WTC11 (cell line): ENCODE measurements at regions not wholly inside any gene's neighbourhood (a gene's known extent, or its start where the extent isn't known, plus 50 kb on each side); places are given as distances from the start of the nearest gene placed in this dataset.

Experiments
- ATAC-seq: fragments of 200-7000 bp; cut with Tn5 transposase; 2 replicates; pipeline ENCODE4 v1.10.0; 2021; ENCODE audit warnings: mild to moderate bottlenecking, moderate library complexity
- CTCF ChIA-PET: fragments of 300-600 bp; sonication (Branson Sonifier 250); formaldehyde crosslinking; loops from one replicate; lab custom pipeline; 2021; ENCODE audit warnings: antibody characterized with exemption; lab: Charles Lee
- POLR2A ChIA-PET: fragments of 350-600 bp; sonication (Branson Sonifier 250); formaldehyde crosslinking; loops from one replicate; lab custom pipeline; 2021; ENCODE audit warnings: antibody characterized with exemption; lab: Charles Lee
- DNase-seq: peaks from one replicate; pipeline ENCODE4 v3.0.0; 2021; ENCODE audit warnings: low spot score
- H3K27ac Mint-ChIP-seq: 2 replicates; pipeline ENCODE4 v1.8.0; 2021; ENCODE audit warnings: mixed read lengths
- H3K27me3 Mint-ChIP-seq: 2 replicates; pipeline ENCODE4 v1.8.0; 2021; ENCODE audit warnings: low read depth, mild to moderate bottlenecking, moderate library complexity, mixed read lengths
- H3K36me3 Mint-ChIP-seq: 2 replicates; pipeline ENCODE4 v1.8.0; 2021; ENCODE audit warnings: mixed read lengths
- H3K4me1 Mint-ChIP-seq: 2 replicates; pipeline ENCODE4 v1.8.0; 2022; ENCODE audit warnings: mixed read lengths
- H3K4me3 Mint-ChIP-seq: 2 replicates; pipeline ENCODE4 v1.8.0; 2021; ENCODE audit warnings: mild to moderate bottlenecking, moderate library complexity, mixed read lengths
- H3K9me3 Mint-ChIP-seq: 2 replicates; pipeline ENCODE4 v1.8.0; 2021; ENCODE audit warnings: mixed read lengths
- E2F1 ChIP-seq: sonication (generic); formaldehyde crosslinking; IDR thresholded peaks from 2 replicates; pipeline ENCODE4 v1.8.0; 2022; ENCODE audit warnings: mild to moderate bottlenecking, missing genetic modification reagents
- E2F5 ChIP-seq: sonication (generic); formaldehyde crosslinking; IDR thresholded peaks from 2 replicates; pipeline ENCODE4 v1.8.1; 2022; ENCODE audit warnings: mild to moderate bottlenecking, moderate library complexity, missing genetic modification reagents
- ESRRA ChIP-seq: sonication (generic); formaldehyde crosslinking; IDR thresholded peaks from 2 replicates; pipeline ENCODE4 v1.8.1; 2022; ENCODE audit warnings: mild to moderate bottlenecking, missing genetic modification reagents, borderline replicate concordance
- FOXJ3 ChIP-seq: sonication (generic); formaldehyde crosslinking; IDR thresholded peaks from 2 replicates; pipeline ENCODE4 v1.9.0; 2021; ENCODE audit warnings: missing genetic modification reagents, mild to moderate bottlenecking, borderline replicate concordance
- IRF2 ChIP-seq: sonication (generic); formaldehyde crosslinking; IDR thresholded peaks from 2 replicates; pipeline ENCODE4 v1.8.0; 2022; ENCODE audit warnings: low read depth, missing genetic modification reagents, borderline replicate concordance
- JAZF1 ChIP-seq: fragments of 250-450 bp; sonication (Bioruptor Pico); IDR thresholded peaks from 2 replicates; pipeline ENCODE4 v1.9.0; 2021; ENCODE audit warnings: moderate library complexity, mild to moderate bottlenecking, inconsistent platforms
- JUN ChIP-seq: sonication (generic); formaldehyde crosslinking; IDR thresholded peaks from 2 replicates; pipeline ENCODE4 v1.8.0; 2023; ENCODE audit warnings: mild to moderate bottlenecking, missing genetic modification reagents
- MYBL2 ChIP-seq: sonication (generic); formaldehyde crosslinking; IDR thresholded peaks from 2 replicates; pipeline ENCODE4 v1.8.1; 2023; ENCODE audit warnings: mild to moderate bottlenecking, moderate library complexity, missing genetic modification reagents
- NFYB ChIP-seq: sonication (generic); formaldehyde crosslinking; conservative IDR thresholded peaks from 2 replicates; pipeline ENCODE4 v1.8.0; 2022; ENCODE audit warnings: low read depth, missing genetic modification reagents
- TCF7 ChIP-seq: sonication (generic); formaldehyde crosslinking; IDR thresholded peaks from 2 replicates; pipeline ENCODE4 v1.8.0; 2022; ENCODE audit warnings: mild to moderate bottlenecking, low read depth, missing genetic modification reagents, moderate library complexity
- TP53 ChIP-seq: sonication (generic); formaldehyde crosslinking; IDR thresholded peaks from 2 replicates; pipeline ENCODE4 v1.8.1; 2023; ENCODE audit warnings: mild to moderate bottlenecking, missing genetic modification reagents
- USF1 ChIP-seq: sonication (generic); formaldehyde crosslinking; IDR thresholded peaks from 2 replicates; pipeline ENCODE4 v1.8.0; 2022; ENCODE audit warnings: mild to moderate bottlenecking, missing genetic modification reagents
- ZBTB21 ChIP-seq: sonication (generic); formaldehyde crosslinking; IDR thresholded peaks from 2 replicates; pipeline ENCODE4 v1.8.1; 2023; ENCODE audit warnings: mild to moderate bottlenecking, missing genetic modification reagents, borderline replicate concordance
- ZNF416 ChIP-seq: fragments of 250-450 bp; sonication (Bioruptor Pico); IDR thresholded peaks from 2 replicates; pipeline ENCODE4 v1.9.0; 2021; ENCODE audit warnings: mild to moderate bottlenecking, inconsistent platforms
- ZNF423 ChIP-seq: fragments of 250-450 bp; sonication (Bioruptor Pico); IDR thresholded peaks from 2 replicates; pipeline ENCODE4 v2.1.2; 2022; ENCODE audit warnings: mild to moderate bottlenecking, moderate library complexity
- ZNF532 ChIP-seq: fragments of 250-450 bp; sonication (Bioruptor Pico); IDR thresholded peaks from 2 replicates; pipeline ENCODE4 v1.9.0; 2021; ENCODE audit warnings: mild to moderate bottlenecking, borderline replicate concordance
- ZSCAN18 ChIP-seq: fragments of 250-450 bp; sonication (Bioruptor Pico); IDR thresholded peaks from 2 replicates; pipeline ENCODE4 v2.1.2; 2022; ENCODE audit warnings: mild to moderate bottlenecking, moderate library complexity
- TF ChIP-seq, protein P1 (sequence below): sonication (generic); formaldehyde crosslinking; conservative IDR thresholded peaks from 2 replicates; pipeline ENCODE4 v1.8.1; 2023; ENCODE audit warnings: mild to moderate bottlenecking, low read depth, missing genetic modification reagents, moderate library complexity
- TF ChIP-seq, protein P2 (sequence below): fragments of 250-450 bp; sonication (Bioruptor Pico); conservative IDR thresholded peaks from 2 replicates; pipeline ENCODE4 v1.9.0; 2021; ENCODE audit warnings: mild to moderate bottlenecking
- TF ChIP-seq, protein P3 (sequence below): sonication (generic); formaldehyde crosslinking; IDR thresholded peaks from 2 replicates; pipeline ENCODE4 v1.8.0; 2022; ENCODE audit warnings: missing genetic modification reagents

DNA sequence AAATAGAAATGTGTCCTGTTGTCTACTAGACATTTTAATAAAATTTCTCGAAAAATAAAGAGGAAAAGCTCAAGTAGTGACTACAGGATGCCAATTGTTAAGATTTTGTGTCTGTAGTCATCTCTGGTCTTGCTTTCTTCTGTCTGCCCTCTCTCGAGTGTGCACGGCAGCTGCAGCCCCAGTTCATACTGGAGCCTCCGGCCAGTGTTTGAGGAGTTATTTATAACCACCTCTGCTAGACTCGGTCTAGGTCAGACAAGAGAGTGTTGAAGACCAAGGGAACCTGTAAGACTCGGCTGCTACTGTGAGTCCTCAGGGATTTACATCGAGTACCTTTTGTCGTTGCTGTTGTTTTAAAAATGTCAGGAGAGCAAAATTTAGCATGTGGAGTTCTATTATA, 810.1 kb upstream of the POU3F3 start:
- Mint-ChIP-seq H3K36me3 (no peaks in the 10 kb centered on the region), H3K27me3 (no peaks in the 10 kb centered on the region), H3K27ac (no peak overlapping the region), H3K4me3 (no peak overlapping the region), H3K4me1 (peaks cover 14% of the 10 kb centered on the region), H3K9me3 (no peaks in the 10 kb centered on the region)
- TF ChIP-seq ZNF423 (CRISPR knock-in tag) (no peak), TP53 (CRISPR knock-in tag) (no peak), NFYB (CRISPR knock-in tag) (no peak), ZNF532 (CRISPR knock-in tag) (no peak), TCF7 (CRISPR knock-in tag) (no peak), ZBTB21 (CRISPR knock-in tag) (no peak), USF1 (no peak), E2F1 (CRISPR knock-in tag) (no peak), MYBL2 (CRISPR knock-in tag) (no peak), ZSCAN18 (CRISPR knock-in tag) (no peak), E2F5 (CRISPR knock-in tag) (no peak), JUN (no peak), ESRRA (no peak), ZNF416 (no peak), JAZF1 (no peak), FOXJ3 (CRISPR knock-in tag) (no peak), IRF2 (CRISPR knock-in tag) (no peak)
- TF ChIP-seq, protein P1, sequence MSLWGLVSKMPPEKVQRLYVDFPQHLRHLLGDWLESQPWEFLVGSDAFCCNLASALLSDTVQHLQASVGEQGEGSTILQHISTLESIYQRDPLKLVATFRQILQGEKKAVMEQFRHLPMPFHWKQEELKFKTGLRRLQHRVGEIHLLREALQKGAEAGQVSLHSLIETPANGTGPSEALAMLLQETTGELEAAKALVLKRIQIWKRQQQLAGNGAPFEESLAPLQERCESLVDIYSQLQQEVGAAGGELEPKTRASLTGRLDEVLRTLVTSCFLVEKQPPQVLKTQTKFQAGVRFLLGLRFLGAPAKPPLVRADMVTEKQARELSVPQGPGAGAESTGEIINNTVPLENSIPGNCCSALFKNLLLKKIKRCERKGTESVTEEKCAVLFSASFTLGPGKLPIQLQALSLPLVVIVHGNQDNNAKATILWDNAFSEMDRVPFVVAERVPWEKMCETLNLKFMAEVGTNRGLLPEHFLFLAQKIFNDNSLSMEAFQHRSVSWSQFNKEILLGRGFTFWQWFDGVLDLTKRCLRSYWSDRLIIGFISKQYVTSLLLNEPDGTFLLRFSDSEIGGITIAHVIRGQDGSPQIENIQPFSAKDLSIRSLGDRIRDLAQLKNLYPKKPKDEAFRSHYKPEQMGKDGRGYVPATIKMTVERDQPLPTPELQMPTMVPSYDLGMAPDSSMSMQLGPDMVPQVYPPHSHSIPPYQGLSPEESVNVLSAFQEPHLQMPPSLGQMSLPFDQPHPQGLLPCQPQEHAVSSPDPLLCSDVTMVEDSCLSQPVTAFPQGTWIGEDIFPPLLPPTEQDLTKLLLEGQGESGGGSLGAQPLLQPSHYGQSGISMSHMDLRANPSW (CRISPR knock-in tag), result no peak
- TF ChIP-seq, protein P2, sequence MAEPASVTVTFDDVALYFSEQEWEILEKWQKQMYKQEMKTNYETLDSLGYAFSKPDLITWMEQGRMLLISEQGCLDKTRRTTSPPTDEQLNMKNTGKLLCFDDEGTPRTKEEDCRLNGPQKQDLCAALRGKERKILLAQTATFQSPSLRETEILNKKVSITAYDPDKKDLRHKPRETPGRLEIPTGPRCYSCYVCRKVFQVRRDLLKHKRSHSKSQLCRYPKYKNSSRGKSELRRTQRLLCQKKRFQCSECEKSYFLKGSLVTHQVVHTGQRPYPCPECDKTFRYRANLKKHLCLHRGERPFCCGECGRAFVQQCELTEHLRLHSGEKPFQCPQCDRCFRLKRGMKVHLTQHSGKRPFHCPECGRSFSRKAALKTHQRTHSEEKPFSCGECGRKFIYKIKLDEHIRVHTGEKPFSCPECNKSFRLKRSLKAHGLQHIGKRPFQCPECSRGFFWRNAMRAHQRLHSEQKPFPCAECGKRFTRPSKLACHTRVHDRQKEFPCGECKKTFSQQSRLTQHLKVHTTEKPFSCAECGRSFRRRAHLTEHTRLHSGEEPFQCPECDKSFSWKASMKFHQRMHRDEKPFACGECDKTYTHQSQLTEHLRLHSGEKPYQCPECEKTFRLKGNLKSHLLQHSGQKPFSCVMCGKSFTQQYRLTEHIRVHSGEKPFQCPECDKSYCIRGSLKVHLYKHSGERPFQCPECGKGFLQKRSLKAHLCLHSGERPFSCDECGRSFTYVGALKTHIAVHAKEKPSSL (CRISPR knock-in tag), result no peak
- TF ChIP-seq, protein P3, sequence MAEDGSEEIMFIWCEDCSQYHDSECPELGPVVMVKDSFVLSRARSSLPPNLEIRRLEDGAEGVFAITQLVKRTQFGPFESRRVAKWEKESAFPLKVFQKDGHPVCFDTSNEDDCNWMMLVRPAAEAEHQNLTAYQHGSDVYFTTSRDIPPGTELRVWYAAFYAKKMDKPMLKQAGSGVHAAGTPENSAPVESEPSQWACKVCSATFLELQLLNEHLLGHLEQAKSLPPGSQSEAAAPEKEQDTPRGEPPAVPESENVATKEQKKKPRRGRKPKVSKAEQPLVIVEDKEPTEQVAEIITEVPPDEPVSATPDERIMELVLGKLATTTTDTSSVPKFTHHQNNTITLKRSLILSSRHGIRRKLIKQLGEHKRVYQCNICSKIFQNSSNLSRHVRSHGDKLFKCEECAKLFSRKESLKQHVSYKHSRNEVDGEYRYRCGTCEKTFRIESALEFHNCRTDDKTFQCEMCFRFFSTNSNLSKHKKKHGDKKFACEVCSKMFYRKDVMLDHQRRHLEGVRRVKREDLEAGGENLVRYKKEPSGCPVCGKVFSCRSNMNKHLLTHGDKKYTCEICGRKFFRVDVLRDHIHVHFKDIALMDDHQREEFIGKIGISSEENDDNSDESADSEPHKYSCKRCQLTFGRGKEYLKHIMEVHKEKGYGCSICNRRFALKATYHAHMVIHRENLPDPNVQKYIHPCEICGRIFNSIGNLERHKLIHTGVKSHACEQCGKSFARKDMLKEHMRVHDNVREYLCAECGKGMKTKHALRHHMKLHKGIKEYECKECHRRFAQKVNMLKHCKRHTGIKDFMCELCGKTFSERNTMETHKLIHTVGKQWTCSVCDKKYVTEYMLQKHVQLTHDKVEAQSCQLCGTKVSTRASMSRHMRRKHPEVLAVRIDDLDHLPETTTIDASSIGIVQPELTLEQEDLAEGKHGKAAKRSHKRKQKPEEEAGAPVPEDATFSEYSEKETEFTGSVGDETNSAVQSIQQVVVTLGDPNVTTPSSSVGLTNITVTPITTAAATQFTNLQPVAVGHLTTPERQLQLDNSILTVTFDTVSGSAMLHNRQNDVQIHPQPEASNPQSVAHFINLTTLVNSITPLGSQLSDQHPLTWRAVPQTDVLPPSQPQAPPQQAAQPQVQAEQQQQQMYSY (CRISPR knock-in tag), result no peak
- ChIA-PET CTCF (no interaction called here), POLR2A (no interaction called here)
- ATAC-seq, result no peak
- DNase-seq, result no peak
